Activated naive CD8-positive, alpha-beta T cell treated with anti-CD3 and anti-CD28 coated beads for 36 hours (primary cell): ENCODE measurements at regions not wholly inside any gene's neighbourhood (a gene's known extent, or its start where the extent isn't known, plus 50 kb on each side); places are given as distances from the start of the nearest gene placed in this dataset.
A peak's percentile ranks its signal among the peaks of the same experiment; 100 is the strongest.

Source experiments
- DNase-seq: peaks from one replicate; pipeline ENCODE4 v3.0.0; 2021
- H3K27ac Mint-ChIP-seq: one replicate; pipeline ENCODE4 v1.8.0; 2022; ENCODE audit warnings: mild to moderate bottlenecking, moderate library complexity, mixed read lengths
- H3K27me3 Mint-ChIP-seq: one replicate; pipeline ENCODE4 v1.8.0; 2022; ENCODE audit warnings: mild to moderate bottlenecking, mixed read lengths
- H3K36me3 Mint-ChIP-seq: one replicate; pipeline ENCODE4 v1.8.0; 2021; ENCODE audit warnings: mild to moderate bottlenecking, mixed read lengths
- H3K4me1 Mint-ChIP-seq: one replicate; pipeline ENCODE4 v1.8.0; 2021; ENCODE audit warnings: mixed read lengths
- H3K4me3 Mint-ChIP-seq: one replicate; pipeline ENCODE4 v1.8.0; 2022; ENCODE audit warnings: mild to moderate bottlenecking, moderate library complexity, mixed read lengths
- H3K9me3 Mint-ChIP-seq: one replicate; pipeline ENCODE4 v1.8.0; 2022; ENCODE audit warnings: mixed read lengths

GRCh38 chr14:100405760-100406455 is 82.8 kb downstream of the SLC25A47 start:
- H3K4me3 Mint-ChIP-seq = no peak overlapping the region
- H3K9me3 Mint-ChIP-seq = no peaks in the 10 kb centered on the region
- no peaks in the 10 kb centered on the region for H3K27me3 Mint-ChIP-seq
- peaks cover 38% of the 10 kb centered on the region for H3K4me1 Mint-ChIP-seq
- no peak for DNase-seq
- no peak overlapping the region for H3K27ac Mint-ChIP-seq
- peaks cover 1% of the 10 kb centered on the region for H3K36me3 Mint-ChIP-seq

- no peak overlapping the region for H3K4me3 Mint-ChIP-seq
- H3K9me3 Mint-ChIP-seq = no peaks in the 10 kb centered on the region
- DNase-seq = no peak
- peak overlapping the region; percentile 56 for H3K27ac Mint-ChIP-seq
- H3K27me3 Mint-ChIP-seq = no peaks in the 10 kb centered on the region
- H3K36me3 Mint-ChIP-seq = no peaks in the 10 kb centered on the region
- H3K4me1 Mint-ChIP-seq = peaks cover 36% of the 10 kb centered on the region
Measured at GRCh38 chr14:100406505-100407131, 83.5 kb downstream of the SLC25A47 start.

- no peak for DNase-seq
- H3K27me3 Mint-ChIP-seq = no peaks in the 10 kb centered on the region
- H3K9me3 Mint-ChIP-seq = no peaks in the 10 kb centered on the region
- no peak overlapping the region for H3K4me3 Mint-ChIP-seq
- no peaks in the 10 kb centered on the region for H3K36me3 Mint-ChIP-seq
- H3K4me1 Mint-ChIP-seq = peaks cover 35% of the 10 kb centered on the region
- H3K27ac Mint-ChIP-seq = no peak overlapping the region
Measured at GRCh38 chr14:100407376-100408102, 84.4 kb downstream of the SLC25A47 start.

- no peak for DNase-seq
- Mint-ChIP-seq H3K27me3 (no peaks in the 10 kb centered on the region), H3K9me3 (no peaks in the 10 kb centered on the region), H3K27ac (no peak overlapping the region), H3K4me3 (no peak overlapping the region), H3K36me3 (peaks cover 2% of the 10 kb centered on the region), H3K4me1 (peaks cover 35% of the 10 kb centered on the region)
Measured at GRCh38 chr14:100408350-100409002, 85.3 kb downstream of the SLC25A47 start.

GRCh38 chr14:100409003-100409360 is 85.8 kb downstream of the SLC25A47 start:
- H3K4me1 Mint-ChIP-seq = peaks cover 32% of the 10 kb centered on the region
- no peak overlapping the region for H3K27ac Mint-ChIP-seq
- no peak overlapping the region for H3K4me3 Mint-ChIP-seq
- H3K27me3 Mint-ChIP-seq = no peaks in the 10 kb centered on the region
- no peak for DNase-seq
- H3K36me3 Mint-ChIP-seq = peaks cover 2% of the 10 kb centered on the region
- H3K9me3 Mint-ChIP-seq = no peaks in the 10 kb centered on the region

GRCh38 chr14:100409651-100410050 is 86.5 kb downstream of the SLC25A47 start:
- Mint-ChIP-seq H3K36me3 (peaks cover 2% of the 10 kb centered on the region), H3K27ac (no peak overlapping the region), H3K27me3 (no peaks in the 10 kb centered on the region), H3K4me3 (no peak overlapping the region), H3K9me3 (no peaks in the 10 kb centered on the region), H3K4me1 (peaks cover 26% of the 10 kb centered on the region)
- no peak for DNase-seq

GRCh38 chr14:100410056-100410565 is 87.0 kb downstream of the SLC25A47 start:
- Mint-ChIP-seq H3K9me3 (no peaks in the 10 kb centered on the region), H3K36me3 (peaks cover 2% of the 10 kb centered on the region), H3K4me3 (no peak overlapping the region), H3K27ac (no peak overlapping the region), H3K27me3 (no peaks in the 10 kb centered on the region), H3K4me1 (peaks cover 24% of the 10 kb centered on the region)
- no peak for DNase-seq

GRCh38 chr14:100413699-100414098 is 90.6 kb downstream of the SLC25A47 start:
- no peaks in the 10 kb centered on the region for H3K27me3 Mint-ChIP-seq
- no peaks in the 10 kb centered on the region for H3K4me1 Mint-ChIP-seq

GRCh38 chr14:100415226-100415625 is 92.1 kb downstream of the SLC25A47 start:
- peaks cover 2% of the 10 kb centered on the region for H3K4me1 Mint-ChIP-seq
- peaks cover 4% of the 10 kb centered on the region for H3K36me3 Mint-ChIP-seq
- H3K27me3 Mint-ChIP-seq = no peaks in the 10 kb centered on the region
- H3K9me3 Mint-ChIP-seq = no peaks in the 10 kb centered on the region
- no peak for DNase-seq
- no peak overlapping the region for H3K27ac Mint-ChIP-seq
- H3K4me3 Mint-ChIP-seq = no peak overlapping the region

More at GRCh38 chr14:100413699-100414098, 90.6 kb downstream of the SLC25A47 start:
- Mint-ChIP-seq H3K9me3 (no peaks in the 10 kb centered on the region), H3K4me3 (no peak overlapping the region), H3K36me3 (peaks cover 2% of the 10 kb centered on the region), H3K27ac (no peak overlapping the region)
- no peak for DNase-seq

GRCh38 chr14:100416081-100416680 is 93.0 kb downstream of the SLC25A47 start:
- H3K4me3 Mint-ChIP-seq = no peak overlapping the region
- H3K27me3 Mint-ChIP-seq = no peaks in the 10 kb centered on the region
- no peak overlapping the region for H3K27ac Mint-ChIP-seq
- peaks cover 4% of the 10 kb centered on the region for H3K36me3 Mint-ChIP-seq
- H3K4me1 Mint-ChIP-seq = peaks cover 4% of the 10 kb centered on the region
- H3K9me3 Mint-ChIP-seq = no peaks in the 10 kb centered on the region
- DNase-seq = no peak

GRCh38 chr14:100416921-100417860 is 94.1 kb downstream of the SLC25A47 start:
- Mint-ChIP-seq H3K27ac (no peak overlapping the region), H3K4me1 (peaks cover 4% of the 10 kb centered on the region), H3K27me3 (no peaks in the 10 kb centered on the region), H3K4me3 (no peak overlapping the region), H3K36me3 (peaks cover 4% of the 10 kb centered on the region), H3K9me3 (no peaks in the 10 kb centered on the region)
- no peak for DNase-seq

GRCh38 chr14:100419856-100420255 is 96.7 kb downstream of the SLC25A47 start:
- Mint-ChIP-seq H3K27ac (no peak overlapping the region), H3K27me3 (no peaks in the 10 kb centered on the region), H3K9me3 (no peaks in the 10 kb centered on the region), H3K4me1 (peaks cover 11% of the 10 kb centered on the region), H3K4me3 (no peak overlapping the region), H3K36me3 (peaks cover 2% of the 10 kb centered on the region)
- no peak for DNase-seq

GRCh38 chr14:100421756-100422470 is 98.8 kb downstream of the SLC25A47 start:
- H3K4me1 Mint-ChIP-seq = peaks cover 17% of the 10 kb centered on the region
- no peak overlapping the region for H3K27ac Mint-ChIP-seq
- no peaks in the 10 kb centered on the region for H3K9me3 Mint-ChIP-seq
- peaks cover 2% of the 10 kb centered on the region for H3K36me3 Mint-ChIP-seq
- H3K27me3 Mint-ChIP-seq = no peaks in the 10 kb centered on the region
- H3K4me3 Mint-ChIP-seq = no peak overlapping the region
- no peak for DNase-seq
